ENCODE measurements at regions not wholly inside any gene's neighbourhood (a gene's known extent, or its start where the extent isn't known, plus 50 kb on each side); places are given as distances from the start of the nearest gene placed in this dataset.
"Not testable (repeated sequence)": the region's sequence is repeated elsewhere in the genome, so short reads cannot be mapped to it uniquely, and the experiment has no call there.

DNA sequence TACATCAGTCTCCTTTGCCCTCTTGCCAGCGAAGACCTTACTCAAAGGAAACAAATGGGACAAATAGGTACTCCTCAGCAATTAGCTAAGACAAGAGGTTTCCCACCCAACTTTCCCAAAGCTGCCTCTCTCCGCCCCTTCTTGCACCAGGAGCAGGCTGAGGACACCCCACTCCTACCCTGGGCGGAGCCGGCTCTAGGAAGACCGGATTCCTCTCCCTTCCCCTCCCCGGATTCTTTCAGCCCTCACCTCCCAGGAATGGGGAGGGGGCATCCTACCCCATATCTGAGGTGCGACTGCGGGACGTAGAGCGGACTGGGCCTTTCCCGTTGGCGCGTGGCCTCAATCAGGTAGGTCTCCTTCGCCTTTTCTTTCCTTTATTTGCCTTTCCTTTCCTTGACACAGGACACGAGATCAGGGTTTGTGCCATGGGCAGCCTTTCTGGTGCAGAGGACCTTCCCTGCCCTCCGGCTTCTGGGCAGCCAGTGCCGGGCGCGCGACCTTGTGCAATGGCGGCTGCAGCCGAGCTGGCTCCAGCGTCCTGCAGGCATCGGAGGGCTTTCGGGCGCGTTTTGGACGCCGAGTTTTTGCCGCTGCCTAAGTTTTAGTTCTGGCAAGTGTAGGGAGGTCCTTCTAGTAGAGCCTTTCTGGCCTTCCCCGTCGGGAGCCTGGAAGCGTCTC, 279.9 kb downstream of the PLS3 start:
- DNase-seq = not testable (repeated sequence)

DNA sequence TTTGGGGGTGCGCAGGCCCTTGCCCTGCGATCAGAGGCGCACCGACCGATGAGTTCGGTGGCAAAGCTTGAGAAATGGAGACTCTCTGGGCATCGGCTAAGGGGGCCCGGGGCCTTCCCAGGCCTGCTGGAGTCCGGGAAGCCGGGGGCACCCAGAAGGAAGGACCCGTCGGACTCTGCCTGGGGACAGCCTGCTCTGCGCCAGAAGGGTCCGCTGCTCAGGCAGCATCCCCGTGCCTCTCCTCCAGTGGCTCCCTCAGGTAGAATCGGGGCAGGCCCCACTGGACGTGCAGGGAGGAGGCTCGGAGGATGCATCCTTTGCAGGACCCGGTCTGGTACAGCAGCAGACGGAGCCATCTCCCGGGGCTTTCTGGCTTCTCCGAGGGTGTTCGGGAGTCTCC, 290.0 kb downstream of the PLS3 start:
- not testable (repeated sequence) for DNase-seq

- DNase-seq = not testable (repeated sequence)
These were observed 292.3 kb downstream of the PLS3 start for GRCh38 chrX:115853260-115853659.

GRCh38 chrX:115881170-115881569, 289.4 kb upstream of the AGTR2 start:
- not testable (repeated sequence) for DNase-seq

DNA sequence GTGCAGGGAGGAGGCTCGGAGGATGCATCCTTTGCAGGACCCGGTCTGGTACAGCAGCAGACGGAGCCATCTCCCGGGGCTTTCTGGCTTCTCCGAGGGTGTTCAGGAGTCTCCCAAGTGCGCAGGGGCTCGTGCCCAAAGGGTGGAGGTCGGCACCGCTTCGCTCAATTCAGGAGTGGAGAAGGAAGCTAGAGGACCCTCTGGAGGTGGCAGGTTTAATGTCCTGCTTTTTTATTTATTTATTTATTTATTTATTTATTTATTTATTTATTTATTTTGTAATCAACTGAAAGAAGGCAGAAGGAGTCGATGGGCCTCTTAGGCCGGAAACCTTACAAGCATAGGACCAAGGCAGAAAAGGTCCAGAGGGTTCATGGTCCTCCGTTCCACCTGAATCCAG, 286.4 kb upstream of the AGTR2 start:
- DNase-seq = not testable (repeated sequence)

- DNase-seq = not testable (repeated sequence)
These were observed 282.5 kb upstream of the AGTR2 start for GRCh38 chrX:115888041-115888440.

- DNase-seq = not testable (repeated sequence)
These were observed 282.0 kb upstream of the AGTR2 start for GRCh38 chrX:115888519-115888918.

GRCh38 chrX:115889121-115889890, 281.2 kb upstream of the AGTR2 start:
- no peak for DNase-seq

DNA sequence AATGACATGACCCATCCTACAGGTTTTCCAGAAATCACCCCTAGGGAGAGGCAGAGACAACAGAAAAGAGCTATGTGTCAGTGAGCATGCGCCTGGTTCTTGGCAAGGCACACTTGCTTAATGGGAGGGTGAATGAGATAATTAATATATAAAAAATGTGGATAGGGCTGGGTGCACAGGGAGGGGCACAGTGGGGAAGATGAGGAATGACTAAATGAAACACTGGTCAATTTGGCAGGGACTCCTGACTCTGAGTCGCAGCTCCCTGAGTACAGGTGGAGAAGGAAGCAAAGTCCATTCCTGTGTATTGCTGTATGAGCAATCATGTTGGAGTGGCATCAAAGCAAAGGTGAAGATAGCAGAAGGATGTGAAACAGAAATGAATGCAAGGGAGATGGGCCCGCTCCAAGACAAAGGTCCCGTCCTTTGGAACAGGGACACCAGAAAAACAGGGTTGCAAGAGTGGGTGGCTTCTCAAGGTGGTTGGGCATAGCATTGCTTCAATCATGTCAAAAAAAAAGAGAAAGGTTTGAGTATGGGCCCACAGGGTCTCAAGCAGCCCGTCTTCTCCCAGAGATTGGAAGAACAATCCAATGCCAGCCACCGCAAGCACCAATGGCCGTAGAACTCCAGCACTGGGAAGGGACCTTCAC, 278.4 kb upstream of the AGTR2 start:
- no peak for DNase-seq

- DNase-seq = peak; percentile 10
These were observed 277.5 kb upstream of the AGTR2 start for GRCh38 chrX:115892787-115893671.

- no peak for DNase-seq
These were observed 276.5 kb upstream of the AGTR2 start for GRCh38 chrX:115894087-115894486.

DNA sequence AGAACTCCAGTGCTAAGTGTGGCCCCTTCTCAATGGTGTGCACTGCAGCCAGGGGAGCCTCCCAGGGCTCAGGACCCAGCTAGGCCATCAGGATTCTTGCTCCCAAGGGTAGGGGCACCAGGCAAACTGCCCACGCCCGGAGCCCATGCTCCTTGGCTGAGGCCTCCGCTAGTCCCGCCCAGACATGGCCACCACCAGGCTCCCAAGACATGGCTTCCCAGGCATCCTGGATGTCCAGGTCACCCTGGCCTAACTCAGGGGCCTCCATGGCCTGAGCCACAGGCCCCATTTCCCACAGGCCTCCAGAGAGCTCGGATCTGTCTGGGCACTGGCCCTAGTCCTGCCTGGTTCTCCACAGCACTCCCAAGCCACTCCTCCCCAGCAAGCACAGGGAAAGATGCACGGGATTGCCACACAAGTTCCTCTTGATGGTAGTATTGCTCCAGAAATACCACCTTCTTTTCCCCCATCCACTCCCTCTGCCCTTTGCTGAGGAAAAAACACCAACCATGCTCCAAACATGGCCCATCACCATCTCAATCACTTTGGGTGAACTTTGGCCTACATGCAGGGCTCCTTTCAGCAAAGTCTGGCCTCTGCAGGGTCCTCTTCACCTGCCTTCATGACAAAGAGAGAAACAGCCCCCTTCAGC, 274.7 kb upstream of the AGTR2 start:
- no peak for DNase-seq

GRCh38 chrX:115896362-115896761, 274.2 kb upstream of the AGTR2 start:
- no peak for DNase-seq

- DNase-seq = no peak
These were observed 272.6 kb upstream of the AGTR2 start for GRCh38 chrX:115897956-115898355.

DNA sequence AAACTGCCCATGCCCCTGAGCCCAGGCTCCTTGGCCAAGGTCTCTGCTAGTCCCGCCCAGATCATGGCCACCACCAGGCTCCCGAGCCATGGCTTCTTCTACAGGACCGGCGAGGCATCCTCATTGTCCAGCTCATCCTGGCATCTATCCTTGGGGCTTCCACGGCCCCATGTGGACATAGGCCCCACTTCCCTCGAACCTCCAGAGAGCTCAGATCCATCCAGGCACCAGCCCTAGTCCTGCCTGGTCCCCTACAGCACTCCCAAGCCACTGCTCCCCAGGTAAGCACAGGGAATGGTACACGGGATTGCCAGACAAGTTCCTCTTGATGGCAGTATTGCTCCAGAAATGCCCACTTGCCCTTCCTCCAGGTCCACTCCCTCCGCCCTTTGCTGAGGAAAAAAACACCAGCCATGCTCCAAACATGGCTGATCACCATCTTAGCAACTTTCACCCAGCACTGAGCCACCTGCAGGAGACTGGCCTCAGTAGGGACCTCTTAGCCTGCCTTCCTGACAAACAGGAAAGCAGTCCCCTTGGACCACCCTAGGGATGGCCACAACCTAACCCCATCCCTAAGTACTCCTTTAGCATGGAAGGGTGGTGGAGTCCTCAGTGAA, 272.1 kb upstream of the AGTR2 start:
- no peak for DNase-seq

DNA sequence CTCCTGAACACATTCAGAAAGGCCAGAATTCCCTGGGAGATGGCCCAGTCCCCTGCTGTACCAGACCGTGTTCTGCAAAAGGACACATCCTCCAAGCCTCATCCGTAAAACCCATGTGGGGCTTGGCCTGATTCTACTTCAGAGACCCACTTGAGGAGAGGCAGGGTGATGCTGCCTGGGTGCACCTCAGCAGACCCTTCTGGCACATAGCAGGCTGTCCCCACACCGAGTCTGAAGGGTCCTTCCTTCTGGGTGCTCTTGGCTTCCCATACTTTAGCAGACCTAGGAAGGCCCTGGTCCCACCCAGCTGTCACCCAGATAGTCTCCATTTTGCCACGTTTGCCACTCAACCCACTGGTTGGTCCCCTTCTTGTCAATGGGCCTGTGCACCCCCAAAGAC, 270.1 kb upstream of the AGTR2 start:
- DNase-seq = no peak

DNA sequence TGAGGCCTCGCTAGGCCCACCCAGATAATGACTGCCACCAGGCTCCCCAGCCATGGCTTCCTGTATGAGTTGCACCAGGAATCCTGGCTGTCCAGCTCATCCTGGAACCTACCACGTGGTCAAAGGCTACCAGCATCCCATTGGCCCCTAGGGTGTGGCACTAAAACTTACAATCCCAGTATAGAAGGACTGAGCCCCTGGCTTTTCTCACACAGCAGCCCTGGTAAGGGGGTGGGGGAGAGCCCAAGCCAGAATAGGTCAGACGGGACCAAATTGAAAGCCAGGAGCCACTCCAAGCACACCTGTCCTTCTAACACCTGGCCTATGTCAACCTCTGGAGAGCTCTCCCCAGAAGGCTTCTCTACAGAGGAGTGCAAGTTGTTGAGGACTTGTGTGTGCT, 269.3 kb upstream of the AGTR2 start:
- DNase-seq = no peak

DNA sequence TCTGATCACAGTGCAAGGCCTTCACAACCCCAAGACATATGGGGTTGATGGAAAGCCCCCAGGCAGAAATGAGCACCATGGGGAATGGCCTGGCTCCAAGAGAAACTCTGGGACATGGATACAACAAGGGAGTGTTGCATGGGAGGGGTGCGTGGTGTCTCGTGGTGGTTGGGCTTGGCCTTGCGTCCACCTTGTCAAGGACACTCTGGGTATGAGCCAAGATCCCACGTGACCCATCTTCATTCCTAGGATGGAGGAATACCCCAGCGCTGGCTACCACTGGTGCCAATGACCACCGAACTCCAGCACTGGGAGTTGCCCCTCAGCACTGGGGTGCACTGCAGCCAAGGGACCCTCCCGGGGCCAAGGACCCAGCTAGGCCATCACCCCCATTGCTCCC, 267.5 kb upstream of the AGTR2 start:
- DNase-seq = no peak

GRCh38 chrX:115906276-115906675, 264.3 kb upstream of the AGTR2 start:
- no peak for DNase-seq

DNA sequence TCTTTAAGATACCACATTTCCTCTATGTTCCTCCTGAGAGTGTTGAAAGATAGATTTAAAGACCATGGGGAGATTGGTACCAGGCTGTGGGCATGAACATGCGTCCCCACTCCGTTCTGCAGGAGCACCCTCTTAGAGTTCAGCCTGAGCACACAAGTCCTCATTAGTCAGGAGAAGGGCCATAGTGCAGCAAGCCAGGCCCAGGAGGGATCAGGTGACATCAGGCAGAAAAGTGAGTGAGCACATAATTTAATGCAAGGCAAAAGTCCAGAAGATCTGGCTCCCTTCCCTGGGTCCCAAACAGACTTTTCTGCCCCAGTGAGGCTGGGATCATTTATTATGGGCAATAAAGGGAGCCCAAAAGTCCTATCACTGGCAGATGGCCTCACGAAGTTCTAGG, 263.7 kb upstream of the AGTR2 start:
- no peak for DNase-seq

DNA sequence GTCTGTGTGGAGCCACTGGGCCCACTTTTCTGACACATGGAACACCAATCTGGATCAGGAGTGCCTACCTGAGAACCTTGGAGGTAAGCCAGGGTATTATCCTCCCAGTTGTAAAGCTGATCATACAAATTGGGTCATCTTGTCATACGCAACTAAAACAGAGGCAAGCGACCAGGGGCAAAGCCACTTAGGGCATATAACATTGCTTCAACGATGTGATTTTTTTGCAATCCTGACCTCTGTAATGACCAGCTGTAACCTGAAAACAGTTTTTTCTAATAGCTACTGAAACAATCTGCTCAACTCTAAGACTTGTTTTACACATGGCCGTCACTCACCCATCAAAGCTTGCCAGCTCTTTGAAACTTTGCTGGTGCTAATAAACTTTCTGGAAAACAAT, 261.5 kb upstream of the AGTR2 start:
- no peak for DNase-seq

GRCh38 chrX:115911967-115912366, 258.6 kb upstream of the AGTR2 start:
- no peak for DNase-seq

Data from EL (cell line).